ENCODE measurements at regions not wholly inside any gene's neighbourhood (a gene's known extent, or its start where the extent isn't known, plus 50 kb on each side); places are given as distances from the start of the nearest gene placed in this dataset.

DNA sequence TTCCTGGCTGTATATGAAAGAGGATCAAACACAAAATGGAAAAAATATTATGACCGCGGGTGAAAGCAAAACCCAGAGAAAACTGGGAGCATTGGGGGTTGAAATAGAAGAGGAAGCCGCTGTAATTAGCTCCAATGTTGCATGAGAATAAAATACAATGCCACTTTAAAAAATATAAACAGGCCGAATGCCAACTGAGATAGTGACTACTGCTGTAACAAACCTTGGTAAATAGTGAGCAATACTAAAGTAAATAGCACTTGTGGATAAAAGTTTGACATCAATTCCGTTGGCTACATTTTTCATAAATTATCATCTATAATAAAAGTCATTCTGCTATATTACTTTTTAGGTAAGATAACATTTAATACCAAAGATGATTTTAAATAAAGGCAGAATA is 395.8 kb upstream of the MIR17HG start:
- DNase-seq (no peak), ATAC-seq (no peak)
- Histone ChIP-seq H3K4me3 (no peak overlapping the region), H3K9me3 (peaks cover 0 to 22% (median 6%) of the 10 kb centered on the region in 11 donors), H3K27ac (no peak overlapping the region), H3K4me1 (no peaks in the 10 kb centered on the region), H3K27me3 (no peaks in the 10 kb centered on the region), H3K36me3 (no peaks in the 10 kb centered on the region)
- intact Hi-C loops (cut with DNase I) = no loop called here
- WGBS, 2 donors = 86 to 89% methylated on average over 5 of the region's 5 CpGs
- TF ChIP-seq CTCF (IDR thresholded peaks at IDR 0.05) = no peak

GRCh38 chr13:90952326-90952725 is 395.2 kb upstream of the MIR17HG start:
- 55 to 60% methylated on average over 1 of the region's 1 CpG for WGBS, 2 donors
- H3K36me3 ChIP-seq = no peaks in the 10 kb centered on the region
- ATAC-seq (no peak), DNase-seq (no peak)
- no peak for TF ChIP-seq CTCF (IDR thresholded peaks at IDR 0.05)
- no peak overlapping the region for H3K4me3 ChIP-seq
- intact Hi-C loops (cut with DNase I) = no loop called here
- peaks cover 0 to 21% (median 6%) of the 10 kb centered on the region in 11 donors for H3K9me3 ChIP-seq
- no peak overlapping the region for H3K27ac ChIP-seq
- no peaks in the 10 kb centered on the region for H3K27me3 ChIP-seq
- H3K4me1 ChIP-seq = no peaks in the 10 kb centered on the region

DNA sequence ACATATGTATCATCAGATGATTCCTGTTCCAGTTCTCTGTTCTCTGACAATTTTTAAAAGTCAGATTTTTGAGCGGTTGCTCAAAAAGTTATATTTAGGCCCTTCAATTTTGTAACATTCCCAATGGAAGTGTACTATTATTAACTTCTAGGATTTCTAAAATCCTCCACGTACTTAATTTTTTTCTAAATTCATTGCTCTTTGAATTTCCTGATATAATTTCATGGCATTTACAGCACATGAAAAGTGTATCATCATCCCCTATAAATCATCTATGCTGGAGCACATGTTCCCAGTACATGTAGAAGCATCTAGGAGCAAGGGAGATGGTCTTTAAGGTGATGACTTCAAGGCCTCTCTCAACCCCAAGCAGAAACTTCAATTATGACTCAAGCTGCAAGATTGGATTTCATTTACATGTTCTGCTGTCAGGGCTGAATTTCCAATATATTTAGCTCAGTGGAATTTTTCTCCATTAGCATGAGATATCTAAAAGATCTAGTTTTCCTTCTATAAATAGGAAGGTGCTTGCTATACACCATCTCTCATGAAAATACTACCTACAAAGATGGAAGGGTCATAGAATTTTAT is 392.8 kb upstream of the MIR17HG start:
- WGBS, 2 donors = 77 to 79% methylated on average over 2 of the region's 2 CpGs
- ATAC-seq = no peak
- Histone ChIP-seq H3K36me3 (no peaks in the 10 kb centered on the region), H3K4me1 (no peaks in the 10 kb centered on the region), H3K4me3 (no peak overlapping the region), H3K27ac (no peak overlapping the region), H3K27me3 (no peaks in the 10 kb centered on the region), H3K9me3 (no peaks in the 10 kb centered on the region)
- no peak for DNase-seq
- TF ChIP-seq CTCF (IDR thresholded peaks at IDR 0.05) = no peak
- intact Hi-C loops (cut with DNase I) = no loop called here

GRCh38 chr13:90956031-90956430 is 391.5 kb upstream of the MIR17HG start:
- no peak for TF ChIP-seq CTCF (IDR thresholded peaks at IDR 0.05)
- H3K4me1 ChIP-seq = no peaks in the 10 kb centered on the region
- no peak for ATAC-seq
- no peak overlapping the region for H3K4me3 ChIP-seq
- intact Hi-C loops (cut with DNase I) = no loop called here
- H3K27ac ChIP-seq = no peak overlapping the region
- no peaks in the 10 kb centered on the region for H3K9me3 ChIP-seq
- DNase-seq = no peak
- 46 to 51% methylated on average over 1 of the region's 1 CpG for WGBS, 2 donors
- H3K36me3 ChIP-seq = no peaks in the 10 kb centered on the region
- H3K27me3 ChIP-seq = no peaks in the 10 kb centered on the region

Data from heart right ventricle (tissue), 16 donors.